Effector memory CD8-positive, alpha-beta T cell (primary cell): ENCODE measurements at regions not wholly inside any gene's neighbourhood (a gene's known extent, or its start where the extent isn't known, plus 50 kb on each side); places are given as distances from the start of the nearest gene placed in this dataset.
A peak's percentile ranks its signal among the peaks of the same experiment; 100 is the strongest.

Experiments used
- ATAC-seq: fragments of 150-1000 bp; cut with Tn5 transposase; replicated peaks from 2 replicates; pipeline ENCODE4 v1.10.0; 2021; ENCODE audit warnings: mild to moderate bottlenecking, moderate library complexity
- DNase-seq, 3 experiments: peaks; one replicate each; pipeline ENCODE4 v3.0.0; 2021
- H3K27ac Mint-ChIP-seq, 2 donors: one replicate each; pipeline ENCODE4 v1.8.0; 2022; ENCODE audit warnings: mild to moderate bottlenecking in 2 of 2, mixed read lengths in 2 of 2, moderate library complexity in 2 of 2
- H3K27me3 Mint-ChIP-seq, 2 donors: one replicate each; pipeline ENCODE4 v1.8.0; 2022; ENCODE audit warnings: mixed read lengths in 2 of 2
- H3K36me3 Mint-ChIP-seq: one replicate; pipeline ENCODE4 v1.8.0; 2022; ENCODE audit warnings: mild to moderate bottlenecking, moderate library complexity, mixed read lengths; ENCODE audit not compliant: insufficient read depth
- H3K4me1 Mint-ChIP-seq, 2 donors: one replicate each; pipeline ENCODE4 v1.8.0; 2022; ENCODE audit warnings: low read depth in 2 of 2, mixed read lengths in 2 of 2
- H3K4me3 Mint-ChIP-seq, 2 donors: one replicate each; pipeline ENCODE4 v1.8.0; 2022; ENCODE audit warnings: mild to moderate bottlenecking in 2 of 2, mixed read lengths in 2 of 2, moderate library complexity in 2 of 2
- H3K9me3 Mint-ChIP-seq, 2 donors: one replicate each; pipeline ENCODE4 v1.8.0; 2022; ENCODE audit warnings: mixed read lengths in 2 of 2

- peak overlapping the region; percentile 84 to 88 for H3K4me3 Mint-ChIP-seq
- peaks cover 13% of the 10 kb centered on the region for H3K36me3 Mint-ChIP-seq
These were observed 82.8 kb upstream of the E2F3 start for GRCh38 chr6:20318851-20319387.

GRCh38 chr6:20319520-20320357 lies 81.9 kb upstream of the E2F3 start:
- Mint-ChIP-seq H3K9me3 (no peaks in the 10 kb centered on the region), H3K27me3 (no peaks in the 10 kb centered on the region), H3K4me1 (peaks cover 11 to 13% of the 10 kb centered on the region in 2 donors), H3K27ac (peak overlapping the region; percentile 91 to 96), H3K4me3 (peak overlapping the region; percentile 84 to 88), H3K36me3 (peaks cover 13% of the 10 kb centered on the region)
- peak; percentile 70 to 78 (median 72) for DNase-seq
- ATAC-seq = peak; percentile 90

More at GRCh38 chr6:20318851-20319387, 82.8 kb upstream of the E2F3 start:
- H3K27me3 Mint-ChIP-seq = no peaks in the 10 kb centered on the region
- H3K9me3 Mint-ChIP-seq = no peaks in the 10 kb centered on the region
- peaks cover 11 to 13% of the 10 kb centered on the region in 2 donors for H3K4me1 Mint-ChIP-seq
- DNase-seq (peak in 1 of 3 experiments; percentile 3), ATAC-seq (no peak)
- H3K27ac Mint-ChIP-seq = peak overlapping the region; percentile 91 to 96

GRCh38 chr6:20325641-20326421 lies 75.8 kb upstream of the E2F3 start:
- Mint-ChIP-seq H3K36me3 (no peaks in the 10 kb centered on the region), H3K27ac (no peak overlapping the region), H3K27me3 (peaks cover 0 to 10% of the 10 kb centered on the region in 2 donors), H3K4me1 (no peaks in the 10 kb centered on the region), H3K9me3 (no peaks in the 10 kb centered on the region), H3K4me3 (no peak overlapping the region)
- ATAC-seq (no peak), DNase-seq (no peak)

- H3K9me3 Mint-ChIP-seq = no peaks in the 10 kb centered on the region
- no peak overlapping the region for H3K4me3 Mint-ChIP-seq
- H3K36me3 Mint-ChIP-seq = no peaks in the 10 kb centered on the region
- DNase-seq (no peak), ATAC-seq (no peak)
- H3K27me3 Mint-ChIP-seq = peaks cover 0 to 10% of the 10 kb centered on the region in 2 donors
- no peak overlapping the region for H3K27ac Mint-ChIP-seq
- no peaks in the 10 kb centered on the region for H3K4me1 Mint-ChIP-seq
These were observed 75.3 kb upstream of the E2F3 start for GRCh38 chr6:20326422-20326728.

GRCh38 chr6:20327141-20327540 lies 74.5 kb upstream of the E2F3 start:
- H3K9me3 Mint-ChIP-seq = no peaks in the 10 kb centered on the region
- ATAC-seq (no peak), DNase-seq (no peak)
- peaks cover 0 to 10% of the 10 kb centered on the region in 2 donors for H3K27me3 Mint-ChIP-seq
- H3K4me3 Mint-ChIP-seq = no peak overlapping the region
- no peak overlapping the region for H3K27ac Mint-ChIP-seq
- no peaks in the 10 kb centered on the region for H3K4me1 Mint-ChIP-seq
- no peaks in the 10 kb centered on the region for H3K36me3 Mint-ChIP-seq

GRCh38 chr6:20328266-20328923 lies 73.3 kb upstream of the E2F3 start:
- no peak for DNase-seq
- no peaks in the 10 kb centered on the region for H3K4me1 Mint-ChIP-seq
- H3K4me3 Mint-ChIP-seq = no peak overlapping the region
- H3K9me3 Mint-ChIP-seq = no peaks in the 10 kb centered on the region
- H3K36me3 Mint-ChIP-seq = no peaks in the 10 kb centered on the region
- ATAC-seq = no peak
- H3K27ac Mint-ChIP-seq = no peak overlapping the region
- peaks cover 0 to 10% of the 10 kb centered on the region in 2 donors for H3K27me3 Mint-ChIP-seq

- Mint-ChIP-seq H3K4me1 (no peaks in the 10 kb centered on the region), H3K9me3 (no peaks in the 10 kb centered on the region), H3K27ac (no peak overlapping the region), H3K27me3 (peaks cover 0 to 10% of the 10 kb centered on the region in 2 donors), H3K36me3 (no peaks in the 10 kb centered on the region), H3K4me3 (no peak overlapping the region)
- DNase-seq (no peak), ATAC-seq (no peak)
These were observed 72.8 kb upstream of the E2F3 start for GRCh38 chr6:20328924-20329300.

- no peak for ATAC-seq
- Mint-ChIP-seq H3K9me3 (no peaks in the 10 kb centered on the region), H3K27me3 (peaks cover 0 to 10% of the 10 kb centered on the region in 2 donors), H3K4me3 (no peak overlapping the region), H3K4me1 (peaks cover 4 to 8% of the 10 kb centered on the region in 2 donors), H3K27ac (no peak overlapping the region), H3K36me3 (no peaks in the 10 kb centered on the region)
- DNase-seq = no peak
These were observed 70.6 kb upstream of the E2F3 start for GRCh38 chr6:20331042-20331441.

GRCh38 chr6:20331625-20332024 lies 70.1 kb upstream of the E2F3 start:
- H3K27me3 Mint-ChIP-seq = peaks cover 0 to 10% of the 10 kb centered on the region in 2 donors

GRCh38 chr6:20332441-20333006 lies 69.2 kb upstream of the E2F3 start:
- peaks cover 0 to 10% of the 10 kb centered on the region in 2 donors for H3K27me3 Mint-ChIP-seq
- H3K36me3 Mint-ChIP-seq = no peaks in the 10 kb centered on the region
- DNase-seq = no peak
- H3K4me1 Mint-ChIP-seq = peaks cover 9 to 17% of the 10 kb centered on the region in 2 donors
- peak overlapping the region in 1 of 2 donors; percentile 2 for H3K27ac Mint-ChIP-seq
- H3K4me3 Mint-ChIP-seq = no peak overlapping the region
- ATAC-seq = no peak
- H3K9me3 Mint-ChIP-seq = no peaks in the 10 kb centered on the region

More at GRCh38 chr6:20331625-20332024, 70.1 kb upstream of the E2F3 start:
- H3K27ac Mint-ChIP-seq = no peak overlapping the region
- no peak for ATAC-seq
- H3K9me3 Mint-ChIP-seq = no peaks in the 10 kb centered on the region
- no peaks in the 10 kb centered on the region for H3K36me3 Mint-ChIP-seq
- DNase-seq = no peak
- peaks cover 8 to 14% of the 10 kb centered on the region in 2 donors for H3K4me1 Mint-ChIP-seq
- no peak overlapping the region for H3K4me3 Mint-ChIP-seq

GRCh38 chr6:20333721-20334269 lies 67.9 kb upstream of the E2F3 start:
- Mint-ChIP-seq H3K4me1 (peaks cover 9 to 17% of the 10 kb centered on the region in 2 donors), H3K9me3 (no peaks in the 10 kb centered on the region), H3K27ac (no peak overlapping the region), H3K36me3 (no peaks in the 10 kb centered on the region), H3K4me3 (no peak overlapping the region), H3K27me3 (peaks cover 0 to 4% of the 10 kb centered on the region in 2 donors)
- DNase-seq (no peak), ATAC-seq (no peak)

GRCh38 chr6:20334334-20334733 lies 67.3 kb upstream of the E2F3 start:
- ATAC-seq = no peak
- H3K4me3 Mint-ChIP-seq = no peak overlapping the region
- DNase-seq = no peak
- no peaks in the 10 kb centered on the region for H3K9me3 Mint-ChIP-seq
- H3K27ac Mint-ChIP-seq = no peak overlapping the region
- peaks cover 9 to 17% of the 10 kb centered on the region in 2 donors for H3K4me1 Mint-ChIP-seq
- no peaks in the 10 kb centered on the region for H3K27me3 Mint-ChIP-seq
- H3K36me3 Mint-ChIP-seq = peaks cover 2% of the 10 kb centered on the region

- peaks cover 2% of the 10 kb centered on the region for H3K36me3 Mint-ChIP-seq
- H3K4me3 Mint-ChIP-seq = no peak overlapping the region
- no peak overlapping the region for H3K27ac Mint-ChIP-seq
- DNase-seq (no peak), ATAC-seq (no peak)
- no peaks in the 10 kb centered on the region for H3K9me3 Mint-ChIP-seq
- H3K4me1 Mint-ChIP-seq = peaks cover 11 to 20% of the 10 kb centered on the region in 2 donors
- no peaks in the 10 kb centered on the region for H3K27me3 Mint-ChIP-seq
These were observed 66.7 kb upstream of the E2F3 start for GRCh38 chr6:20334962-20335361.
